ENCODE measurements at regions not wholly inside any gene's neighbourhood (a gene's known extent, or its start where the extent isn't known, plus 50 kb on each side); places are given as distances from the start of the nearest gene placed in this dataset.
A peak's percentile ranks its signal among the peaks of the same experiment; 100 is the strongest.

- Mint-ChIP-seq H3K4me3 (no peak overlapping the region), H3K4me1 (no peaks in the 10 kb centered on the region), H3K27ac (no peak overlapping the region), H3K36me3 (no peaks in the 10 kb centered on the region), H3K27me3 (no peaks in the 10 kb centered on the region), H3K9me3 (no peaks in the 10 kb centered on the region)
- no peak for ATAC-seq
These were observed 181.1 kb downstream of the DHX15 start for GRCh38 chr4:24403265-24403664.

- H3K36me3 Mint-ChIP-seq = no peaks in the 10 kb centered on the region
- no peak overlapping the region for H3K4me3 Mint-ChIP-seq
- no peaks in the 10 kb centered on the region for H3K4me1 Mint-ChIP-seq
- no peak for ATAC-seq
- no peak overlapping the region for H3K27ac Mint-ChIP-seq
- H3K9me3 Mint-ChIP-seq = no peaks in the 10 kb centered on the region
- H3K27me3 Mint-ChIP-seq = no peaks in the 10 kb centered on the region
These were observed 183.8 kb downstream of the DHX15 start for GRCh38 chr4:24400537-24400936.

GRCh38 chr4:24396988-24397387, 187.4 kb downstream of the DHX15 start:
- H3K36me3 Mint-ChIP-seq = no peaks in the 10 kb centered on the region
- ATAC-seq = no peak
- no peaks in the 10 kb centered on the region for H3K9me3 Mint-ChIP-seq
- H3K4me3 Mint-ChIP-seq = no peak overlapping the region
- no peaks in the 10 kb centered on the region for H3K27me3 Mint-ChIP-seq
- H3K4me1 Mint-ChIP-seq = no peaks in the 10 kb centered on the region
- H3K27ac Mint-ChIP-seq = no peak overlapping the region

GRCh38 chr4:24395937-24396336, 188.4 kb downstream of the DHX15 start:
- peak; percentile 32 for ATAC-seq
- no peaks in the 10 kb centered on the region for H3K4me1 Mint-ChIP-seq
- no peak overlapping the region for H3K4me3 Mint-ChIP-seq
- no peaks in the 10 kb centered on the region for H3K27me3 Mint-ChIP-seq
- H3K27ac Mint-ChIP-seq = no peak overlapping the region
- no peaks in the 10 kb centered on the region for H3K36me3 Mint-ChIP-seq
- no peaks in the 10 kb centered on the region for H3K9me3 Mint-ChIP-seq

GRCh38 chr4:24394041-24394440, 190.3 kb downstream of the DHX15 start:
- Mint-ChIP-seq H3K27ac (no peak overlapping the region), H3K4me1 (no peaks in the 10 kb centered on the region), H3K9me3 (no peaks in the 10 kb centered on the region), H3K27me3 (no peaks in the 10 kb centered on the region), H3K4me3 (no peak overlapping the region), H3K36me3 (no peaks in the 10 kb centered on the region)
- ATAC-seq = no peak

GRCh38 chr4:24392613-24393012, 191.7 kb downstream of the DHX15 start:
- Mint-ChIP-seq H3K9me3 (peaks cover under 1% of the 10 kb centered on the region), H3K4me1 (no peaks in the 10 kb centered on the region), H3K4me3 (no peak overlapping the region), H3K27me3 (no peaks in the 10 kb centered on the region), H3K36me3 (no peaks in the 10 kb centered on the region), H3K27ac (no peak overlapping the region)
- ATAC-seq = no peak

- no peak overlapping the region for H3K4me3 Mint-ChIP-seq
- H3K36me3 Mint-ChIP-seq = no peaks in the 10 kb centered on the region
- no peaks in the 10 kb centered on the region for H3K4me1 Mint-ChIP-seq
- no peak overlapping the region for H3K27ac Mint-ChIP-seq
- peaks cover 12% of the 10 kb centered on the region for H3K9me3 Mint-ChIP-seq
- peaks cover 15% of the 10 kb centered on the region for H3K27me3 Mint-ChIP-seq
- no peak for ATAC-seq
These were observed 202.0 kb downstream of the DHX15 start for GRCh38 chr4:24382381-24382780.

GRCh38 chr4:24380957-24381665, 203.2 kb downstream of the DHX15 start:
- H3K4me1 Mint-ChIP-seq = no peaks in the 10 kb centered on the region
- H3K9me3 Mint-ChIP-seq = peaks cover 9% of the 10 kb centered on the region
- no peak overlapping the region for H3K27ac Mint-ChIP-seq
- no peak for ATAC-seq
- H3K27me3 Mint-ChIP-seq = peaks cover 15% of the 10 kb centered on the region
- H3K4me3 Mint-ChIP-seq = no peak overlapping the region
- H3K36me3 Mint-ChIP-seq = no peaks in the 10 kb centered on the region

GRCh38 chr4:24373704-24374103, 210.7 kb downstream of the DHX15 start:
- H3K4me3 Mint-ChIP-seq = no peak overlapping the region
- H3K27me3 Mint-ChIP-seq = no peaks in the 10 kb centered on the region
- no peaks in the 10 kb centered on the region for H3K36me3 Mint-ChIP-seq
- H3K4me1 Mint-ChIP-seq = no peaks in the 10 kb centered on the region
- no peak overlapping the region for H3K27ac Mint-ChIP-seq
- H3K9me3 Mint-ChIP-seq = peaks cover 2% of the 10 kb centered on the region
- no peak for ATAC-seq

GRCh38 chr4:24372881-24373280, 211.5 kb downstream of the DHX15 start:
- Mint-ChIP-seq H3K9me3 (peaks cover 2% of the 10 kb centered on the region), H3K36me3 (no peaks in the 10 kb centered on the region), H3K4me1 (no peaks in the 10 kb centered on the region), H3K27ac (no peak overlapping the region), H3K27me3 (no peaks in the 10 kb centered on the region), H3K4me3 (no peak overlapping the region)
- ATAC-seq = no peak

GRCh38 chr4:24372341-24372740, 212.0 kb downstream of the DHX15 start:
- no peaks in the 10 kb centered on the region for H3K36me3 Mint-ChIP-seq
- no peak overlapping the region for H3K4me3 Mint-ChIP-seq
- H3K27ac Mint-ChIP-seq = no peak overlapping the region
- ATAC-seq = no peak
- H3K9me3 Mint-ChIP-seq = peaks cover 2% of the 10 kb centered on the region
- H3K4me1 Mint-ChIP-seq = no peaks in the 10 kb centered on the region
- no peaks in the 10 kb centered on the region for H3K27me3 Mint-ChIP-seq

- H3K36me3 Mint-ChIP-seq = no peaks in the 10 kb centered on the region
- H3K27ac Mint-ChIP-seq = no peak overlapping the region
- H3K9me3 Mint-ChIP-seq = peaks cover 2% of the 10 kb centered on the region
- H3K4me1 Mint-ChIP-seq = no peaks in the 10 kb centered on the region
- ATAC-seq = no peak
- H3K4me3 Mint-ChIP-seq = no peak overlapping the region
- H3K27me3 Mint-ChIP-seq = no peaks in the 10 kb centered on the region
These were observed 213.9 kb downstream of the DHX15 start for GRCh38 chr4:24370421-24370820.

- Mint-ChIP-seq H3K4me1 (no peaks in the 10 kb centered on the region), H3K27me3 (no peaks in the 10 kb centered on the region), H3K36me3 (no peaks in the 10 kb centered on the region), H3K27ac (no peak overlapping the region), H3K9me3 (peaks cover 2% of the 10 kb centered on the region), H3K4me3 (no peak overlapping the region)
- ATAC-seq = no peak
These were observed 214.8 kb downstream of the DHX15 start for GRCh38 chr4:24369507-24370029.

- Mint-ChIP-seq H3K4me1 (no peaks in the 10 kb centered on the region), H3K27ac (no peak overlapping the region), H3K4me3 (no peak overlapping the region), H3K36me3 (no peaks in the 10 kb centered on the region), H3K27me3 (no peaks in the 10 kb centered on the region), H3K9me3 (peaks cover 2% of the 10 kb centered on the region)
- no peak for ATAC-seq
These were observed 215.6 kb downstream of the DHX15 start for GRCh38 chr4:24368801-24369200.

GRCh38 chr4:24364852-24365251, 219.5 kb downstream of the DHX15 start:
- H3K4me3 Mint-ChIP-seq = no peak overlapping the region
- H3K36me3 Mint-ChIP-seq = no peaks in the 10 kb centered on the region
- no peaks in the 10 kb centered on the region for H3K27me3 Mint-ChIP-seq
- ATAC-seq = no peak
- no peak overlapping the region for H3K27ac Mint-ChIP-seq
- no peaks in the 10 kb centered on the region for H3K9me3 Mint-ChIP-seq
- no peaks in the 10 kb centered on the region for H3K4me1 Mint-ChIP-seq

- Mint-ChIP-seq H3K9me3 (no peaks in the 10 kb centered on the region), H3K27me3 (no peaks in the 10 kb centered on the region), H3K27ac (no peak overlapping the region), H3K4me1 (no peaks in the 10 kb centered on the region), H3K4me3 (no peak overlapping the region), H3K36me3 (no peaks in the 10 kb centered on the region)
- ATAC-seq = no peak
These were observed 220.1 kb downstream of the DHX15 start for GRCh38 chr4:24364249-24364648.

All from stimulated activated memory B cell treated with anti-CD40 and anti-IgM and Interleukin-4, amounts not matched to agents 10 μg/mL and 1 μg/mL and 100 μg/mL, for 72 hours (primary cell).